GM19372 (cell line): ENCODE measurements at regions not wholly inside any gene's neighbourhood (a gene's known extent, or its start where the extent isn't known, plus 50 kb on each side); places are given as distances from the start of the nearest gene placed in this dataset.

Experiments
- ATAC-seq: cut with Tn5 transposase; IDR thresholded peaks from one replicate; pipeline ENCODE4 v1.9.1; 2021; ENCODE audit warnings: mild to moderate bottlenecking, low read depth, moderate library complexity; ENCODE audit not compliant: unreplicated experiment

GRCh38 chr7:131753620-131754222 is 197.3 kb upstream of the PODXL start:
- ATAC-seq, result no peak

- ATAC-seq, result no peak
Observed at GRCh38 chr7:131747658-131748232, 191.3 kb upstream of the PODXL start.

DNA sequence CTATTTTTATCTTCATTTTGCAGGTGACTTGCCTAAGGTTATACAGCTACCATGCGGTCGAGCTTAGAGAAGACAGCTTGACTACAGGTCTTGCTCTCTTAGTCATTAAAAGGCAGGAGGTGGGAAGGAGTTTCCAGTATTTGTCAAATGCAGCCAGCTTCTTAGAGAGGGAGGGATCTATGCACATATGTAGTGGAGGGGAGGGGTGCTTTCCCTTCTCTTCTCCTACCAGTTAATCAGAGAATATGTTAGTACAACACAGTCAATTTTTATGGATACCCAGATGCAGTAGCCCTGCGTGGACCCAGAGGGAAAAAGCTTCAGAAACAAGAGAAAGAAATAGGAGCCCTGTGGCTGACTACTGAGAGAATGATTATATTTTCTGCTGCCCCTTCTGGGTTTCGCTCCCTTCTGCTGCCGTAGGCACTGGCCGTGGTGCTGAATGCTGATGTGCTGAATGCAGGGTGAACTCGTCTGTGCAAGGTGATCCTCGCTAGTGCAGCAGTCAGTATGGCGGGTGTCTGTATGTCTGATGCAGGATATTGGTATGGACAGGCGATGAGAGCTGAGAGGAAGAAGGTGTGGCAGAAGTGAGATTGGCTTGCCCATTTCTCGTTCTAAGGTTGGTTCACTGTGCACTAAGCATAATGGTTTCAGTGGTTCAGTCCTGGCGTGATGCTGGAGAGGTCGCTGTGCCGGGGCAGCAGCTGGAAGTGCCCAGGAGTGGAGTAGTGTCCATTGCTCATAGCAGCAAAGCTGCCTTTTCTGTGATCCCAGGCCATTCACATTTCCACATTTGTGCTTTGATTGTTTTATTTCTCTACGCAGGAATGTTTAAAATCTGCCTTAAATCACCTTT is 189.2 kb upstream of the PODXL start:
- ATAC-seq, result no peak

- no peak for ATAC-seq
Observed at GRCh38 chr7:131741446-131741845, 185.0 kb upstream of the PODXL start.

GRCh38 chr7:131737746-131738465 is 181.5 kb upstream of the PODXL start:
- ATAC-seq, result no peak

- ATAC-seq, result no peak
Observed at GRCh38 chr7:131735101-131735500, 178.7 kb upstream of the PODXL start.

DNA sequence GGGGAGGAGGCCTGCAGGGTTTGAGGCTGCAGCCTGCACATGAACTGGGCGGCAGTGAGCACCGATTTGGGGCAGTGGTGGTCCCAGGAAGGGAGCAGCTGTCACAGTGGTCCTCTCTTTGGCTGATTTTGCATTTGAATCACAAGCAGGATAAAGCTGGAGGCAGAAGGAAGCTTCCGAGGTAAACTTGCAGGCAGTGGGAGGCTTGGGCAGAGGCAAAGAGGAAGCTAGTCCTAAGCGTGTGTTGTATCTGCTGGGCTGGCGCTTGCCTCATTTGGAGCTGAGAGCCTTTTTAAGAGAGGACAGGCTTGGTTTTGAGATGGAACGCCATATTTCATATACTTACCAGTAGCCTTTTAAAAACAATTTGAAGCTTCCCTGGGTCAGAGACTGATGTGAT is 177.2 kb upstream of the PODXL start:
- no peak for ATAC-seq

DNA sequence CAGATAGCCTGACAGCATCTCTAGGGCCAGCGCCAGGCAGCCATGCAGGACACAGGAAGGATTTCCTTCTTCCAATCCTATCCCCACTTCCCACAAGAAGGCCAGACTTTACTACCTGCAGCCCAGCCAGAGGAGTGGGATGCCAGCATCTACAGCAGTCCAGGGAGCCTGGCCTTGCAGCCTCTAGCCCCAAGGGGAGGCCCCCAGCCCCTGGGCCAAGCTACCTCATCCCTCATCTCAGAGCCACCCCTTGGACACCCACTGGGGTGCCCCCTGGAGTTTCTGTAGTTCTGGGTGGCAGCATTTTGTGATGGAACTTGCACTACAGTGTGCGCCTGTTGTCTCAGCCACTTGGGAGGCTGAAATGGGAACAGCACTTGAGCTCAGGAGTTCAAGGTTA is 170.8 kb upstream of the PODXL start:
- no peak for ATAC-seq

GRCh38 chr7:131726686-131727085 is 170.3 kb upstream of the PODXL start:
- no peak for ATAC-seq

GRCh38 chr7:131726031-131726430 is 169.6 kb upstream of the PODXL start:
- no peak for ATAC-seq

DNA sequence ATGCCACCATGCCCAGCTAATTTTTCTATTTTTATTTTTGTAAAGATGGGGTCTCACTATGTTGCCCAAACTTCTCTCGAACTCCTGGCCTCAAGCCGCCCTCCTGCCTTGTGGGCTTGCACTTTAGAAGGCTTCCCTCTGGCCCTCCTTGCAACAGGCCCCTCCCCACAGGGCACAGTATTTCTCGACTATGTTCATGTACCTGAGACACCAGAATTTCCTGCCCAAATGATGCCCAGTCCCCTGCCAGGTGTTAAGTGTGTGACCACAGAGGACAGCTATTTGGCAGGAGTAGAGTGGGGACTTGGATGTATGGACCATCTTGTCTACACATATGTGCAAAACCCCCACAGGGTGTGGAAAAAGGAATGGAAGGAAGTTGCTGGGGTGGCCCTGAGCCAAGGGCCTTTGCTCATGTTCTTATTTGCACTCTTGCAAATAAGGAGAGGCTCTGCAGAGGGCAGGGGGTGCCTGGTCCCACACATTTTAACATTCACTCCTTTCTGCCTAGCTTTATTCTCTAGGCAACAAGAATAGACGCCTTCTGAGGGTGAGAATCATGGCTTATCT is 168.4 kb upstream of the PODXL start:
- no peak for ATAC-seq

- no peak for ATAC-seq
Observed at GRCh38 chr7:131723926-131724325, 167.5 kb upstream of the PODXL start.

GRCh38 chr7:131722371-131722770 is 165.9 kb upstream of the PODXL start:
- no peak for ATAC-seq

DNA sequence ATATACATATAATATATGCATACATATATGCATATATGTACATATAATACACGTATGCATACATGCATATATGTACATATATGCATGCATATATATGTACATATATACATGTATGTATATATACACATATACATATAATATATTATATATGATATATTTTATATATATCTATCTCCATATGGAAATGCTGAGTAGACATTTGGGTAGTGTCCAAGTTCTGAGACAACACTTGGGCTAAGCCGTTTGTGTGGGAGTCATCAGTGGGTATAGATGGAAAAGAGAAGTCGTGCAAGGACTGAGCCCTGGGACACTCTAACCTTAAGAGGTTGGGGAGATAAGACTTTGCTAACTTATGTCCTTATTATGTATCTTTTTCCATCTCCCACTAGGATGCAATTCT is 165.2 kb upstream of the PODXL start:
- ATAC-seq, result no peak

DNA sequence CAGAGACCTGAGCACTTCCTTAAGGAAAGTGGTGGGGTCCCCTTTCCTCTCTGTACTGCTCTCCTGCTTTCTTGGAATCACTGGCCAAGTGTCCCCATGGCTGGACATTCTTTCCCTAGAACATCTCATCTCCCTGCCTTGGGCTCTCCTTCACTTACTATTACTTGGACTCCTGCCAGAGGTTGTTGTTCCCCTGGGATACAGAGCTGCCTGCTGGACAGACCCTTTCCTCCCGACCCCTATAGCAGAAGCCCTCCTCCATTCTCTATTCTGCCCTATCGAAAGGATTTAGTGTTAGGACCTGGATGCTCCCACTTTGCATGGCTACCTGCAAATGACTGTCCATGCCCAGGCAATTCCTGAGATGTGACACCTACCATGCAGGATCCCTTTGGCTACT is 164.3 kb upstream of the PODXL start:
- ATAC-seq, result no peak

DNA sequence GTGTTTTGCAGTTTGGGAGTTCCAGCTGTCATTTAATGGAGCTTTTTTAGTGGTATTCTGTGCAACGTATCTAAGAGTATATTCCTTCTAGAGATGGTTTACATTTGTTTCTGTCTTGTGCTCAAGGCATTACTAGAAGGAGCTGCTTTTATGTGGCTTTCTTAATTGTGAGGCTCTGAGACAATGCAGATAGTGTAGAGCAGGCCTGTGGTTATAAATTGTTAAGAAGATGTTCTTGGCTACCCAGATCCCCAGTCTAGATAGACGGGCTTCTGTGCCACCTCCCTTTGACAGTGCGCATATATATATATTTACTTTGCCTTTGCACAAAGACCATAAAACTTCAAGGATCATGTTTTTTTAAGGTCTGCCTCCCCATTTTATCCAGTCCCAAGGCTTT is 160.8 kb upstream of the PODXL start:
- ATAC-seq, result no peak

- ATAC-seq, result no peak
Observed at GRCh38 chr7:131699323-131699722, 142.9 kb upstream of the PODXL start.

DNA sequence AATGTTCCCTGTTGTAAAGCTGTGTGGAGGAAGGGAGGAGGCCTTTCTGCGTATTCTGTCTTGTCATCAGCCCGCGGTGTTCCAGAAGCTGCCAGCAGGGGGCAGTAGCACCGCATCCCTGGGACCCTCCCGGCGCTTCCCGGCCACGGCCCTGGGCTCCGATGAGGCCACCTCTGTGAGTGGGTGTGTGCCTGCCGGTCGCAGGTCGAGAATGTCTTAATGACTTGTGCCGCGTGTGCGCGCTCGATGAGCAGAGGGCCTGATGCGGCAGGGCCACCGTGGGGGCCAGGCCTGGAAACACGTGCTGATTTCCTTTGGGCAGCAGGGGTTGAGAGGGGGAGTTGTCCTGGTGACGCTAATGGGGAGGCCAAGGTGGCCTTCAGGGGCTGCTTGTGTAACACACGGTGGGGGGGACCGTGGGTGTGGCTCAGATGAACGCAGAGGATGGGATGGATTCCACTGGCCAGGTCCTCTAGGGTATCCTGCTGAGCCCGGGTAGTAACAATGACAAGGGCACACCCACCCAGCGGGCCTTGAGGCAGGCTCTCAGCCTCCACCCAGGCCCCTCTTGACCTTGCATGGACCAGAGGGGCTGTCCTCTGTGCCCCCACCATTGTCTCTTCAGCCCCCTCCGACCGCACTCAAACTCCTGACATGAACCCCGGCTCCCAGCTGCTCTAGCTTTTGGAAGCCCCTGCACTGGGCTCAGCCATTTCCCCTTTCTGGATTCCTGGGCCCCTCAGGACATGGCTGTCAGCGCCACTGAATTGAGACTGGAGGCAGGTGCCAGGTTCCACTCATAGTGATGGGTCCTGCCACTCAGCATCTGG is 135.9 kb upstream of the PODXL start:
- no peak for ATAC-seq

- no peak for ATAC-seq
Observed at GRCh38 chr7:131691454-131692130, 135.2 kb upstream of the PODXL start.
